Gastrocnemius medialis (tissue), 4 donors: ENCODE measurements at regions not wholly inside any gene's neighbourhood (a gene's known extent, or its start where the extent isn't known, plus 50 kb on each side); places are given as distances from the start of the nearest gene placed in this dataset.

ENCODE experiments used
- ATAC-seq, 2 donors: fragments of 150-250 bp; one replicate each; pipeline ENCODE4 v1.9.1; 2016
- DNase-seq, 2 donors: peaks; one replicate each; pipeline ENCODE4 v3.0.0-alpha.2; 2019
- H3K27ac ChIP-seq, 4 donors: fragments of 200-600 bp; sonication (generic); 1 replicate in 1 of 4; 2 replicates in 3 of 4; pipeline ENCODE4 v1.5.1; 2016 to 2018; ENCODE audit warnings: mild to moderate bottlenecking in 2 of 4, moderate library complexity in 1 of 4
- H3K27me3 ChIP-seq, 3 donors: fragments of 200-600 bp; sonication (generic) in 2 of 3; 1 replicate in 1 of 3; 2 replicates in 2 of 3; pipeline versions ENCODE4 v1.5.1 to v1.6.0; 2016 to 2019; ENCODE audit warnings: mild to moderate bottlenecking in 1 of 3, moderate library complexity in 1 of 3
- H3K36me3 ChIP-seq, 2 donors: fragments of 200-600 bp; sonication (generic) in 1 of 2; one replicate each; pipeline ENCODE4 v1.5.1; 2017 to 2018
- H3K4me1 ChIP-seq, 2 donors: fragments of 200-600 bp; sonication (generic) in 1 of 2; one replicate each; pipeline ENCODE4 v1.5.1; 2016 to 2017; ENCODE audit warnings: mild to moderate bottlenecking in 2 of 2
- H3K4me3 ChIP-seq, 4 donors: fragments of 200-600 bp; sonication (generic) in 3 of 4; 1 replicate in 1 of 4; 2 replicates in 3 of 4; pipeline ENCODE4 v1.5.1; 2016 to 2019; ENCODE audit warnings: mild to moderate bottlenecking in 2 of 4
- H3K9me3 ChIP-seq, 3 donors: fragments of 200-600 bp; sonication (generic) in 2 of 3; 1 replicate in 1 of 3; 2 replicates in 2 of 3; pipeline ENCODE4 v1.5.1; 2016 to 2019
- POLR2A ChIP-seq, 2 donors: fragments of 450-650 bp; IDR thresholded peaks; one replicate each; pipeline ENCODE4 v1.6.1; 2017; ENCODE audit warnings: antibody characterized with exemption in 2 of 2, mild to moderate bottlenecking in 2 of 2, moderate library complexity in 2 of 2
- in situ Hi-C, 4 donors: fragments of 200-750 bp; cut with MboI; loops; one replicate each; pipeline versions ENCODE4 v1.15.0 to v1.8.0; 2017; ENCODE audit warnings: low sequenced_read_pairs in 4 of 4
- intact Hi-C: fragments of 100-400 bp; cut with DNase I; formaldehyde crosslinking; loops from one replicate; pipeline ENCODE4 v1.15.1; 2023; ENCODE audit warnings: low total_unique reads
- TF ChIP-seq, protein P1 (sequence below), 5 experiments: fragments of 450-650 bp in 3 of 5; fragments of 200-600 bp in 2 of 5; sonication (generic) in 2 of 5; IDR thresholded peaks in 4 of 5; conservative IDR thresholded peaks in 1 of 5; 1 replicate in 4 of 5; 2 replicates in 1 of 5; pipeline ENCODE4 v1.5.1; 2016 to 2019; ENCODE audit warnings: antibody characterized with exemption in 5 of 5, mild to moderate bottlenecking in 3 of 5, moderate library complexity in 3 of 5

DNA sequence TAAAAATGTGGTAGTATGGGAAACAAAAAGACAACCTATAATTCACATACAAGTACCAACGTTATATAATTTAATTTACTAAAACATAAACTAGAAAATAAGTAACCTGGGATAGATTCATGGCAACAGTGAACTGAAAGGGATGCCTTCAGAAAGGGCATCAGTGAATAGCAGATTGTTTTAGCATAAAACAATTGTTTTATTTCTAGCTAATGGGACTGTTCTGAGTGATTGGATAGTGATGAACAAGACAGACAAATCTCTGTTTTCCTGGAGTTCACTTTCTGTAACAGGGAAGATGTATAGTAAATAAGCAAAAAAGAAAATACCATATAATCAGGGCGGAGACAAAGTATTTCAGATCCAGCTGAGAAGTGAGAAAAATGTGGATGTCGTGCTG is 379.1 kb upstream of the SPOCK3 start:
- Histone ChIP-seq H3K27me3 (no peaks in the 10 kb centered on the region), H3K9me3 (no peaks in the 10 kb centered on the region), H3K36me3 (no peaks in the 10 kb centered on the region), H3K4me1 (no peaks in the 10 kb centered on the region), H3K27ac (no peak overlapping the region), H3K4me3 (no peak overlapping the region)
- in situ Hi-C loops (no loop called here), intact Hi-C loops (no loop called here)
- DNase-seq: no peak
- ATAC-seq: no peak
- TF ChIP-seq, protein P1, sequence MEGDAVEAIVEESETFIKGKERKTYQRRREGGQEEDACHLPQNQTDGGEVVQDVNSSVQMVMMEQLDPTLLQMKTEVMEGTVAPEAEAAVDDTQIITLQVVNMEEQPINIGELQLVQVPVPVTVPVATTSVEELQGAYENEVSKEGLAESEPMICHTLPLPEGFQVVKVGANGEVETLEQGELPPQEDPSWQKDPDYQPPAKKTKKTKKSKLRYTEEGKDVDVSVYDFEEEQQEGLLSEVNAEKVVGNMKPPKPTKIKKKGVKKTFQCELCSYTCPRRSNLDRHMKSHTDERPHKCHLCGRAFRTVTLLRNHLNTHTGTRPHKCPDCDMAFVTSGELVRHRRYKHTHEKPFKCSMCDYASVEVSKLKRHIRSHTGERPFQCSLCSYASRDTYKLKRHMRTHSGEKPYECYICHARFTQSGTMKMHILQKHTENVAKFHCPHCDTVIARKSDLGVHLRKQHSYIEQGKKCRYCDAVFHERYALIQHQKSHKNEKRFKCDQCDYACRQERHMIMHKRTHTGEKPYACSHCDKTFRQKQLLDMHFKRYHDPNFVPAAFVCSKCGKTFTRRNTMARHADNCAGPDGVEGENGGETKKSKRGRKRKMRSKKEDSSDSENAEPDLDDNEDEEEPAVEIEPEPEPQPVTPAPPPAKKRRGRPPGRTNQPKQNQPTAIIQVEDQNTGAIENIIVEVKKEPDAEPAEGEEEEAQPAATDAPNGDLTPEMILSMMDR (IDR thresholded peaks at IDR 0.05 in 4 of 5, conservative IDR thresholded peaks at IDR 0.05 in 1 of 5): no peak
- no peak for TF ChIP-seq POLR2A (IDR thresholded peaks at IDR 0.05)

DNA sequence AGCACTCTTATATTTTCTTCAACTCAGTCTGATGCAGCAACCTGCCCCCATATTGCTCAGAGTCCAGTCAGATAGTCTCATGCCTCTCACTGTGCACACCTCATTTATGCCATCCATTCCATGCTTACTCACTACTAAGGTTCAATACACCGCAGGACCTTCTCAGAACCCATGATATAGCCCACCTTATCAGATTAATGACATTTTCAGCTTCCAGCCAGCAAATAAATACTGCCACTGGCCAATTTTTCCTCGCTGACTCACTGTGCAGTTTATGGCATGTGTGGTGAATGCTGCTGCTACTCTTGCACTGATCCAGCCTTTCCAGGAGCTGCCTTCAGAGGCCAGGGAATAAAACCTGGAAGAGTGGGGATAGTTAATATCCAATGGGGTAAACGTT is 380.6 kb upstream of the SPOCK3 start:
- Histone ChIP-seq H3K9me3 (no peaks in the 10 kb centered on the region), H3K4me1 (no peaks in the 10 kb centered on the region), H3K4me3 (no peak overlapping the region), H3K36me3 (no peaks in the 10 kb centered on the region), H3K27ac (no peak overlapping the region), H3K27me3 (no peaks in the 10 kb centered on the region)
- TF ChIP-seq, protein P1 (IDR thresholded peaks at IDR 0.05 in 4 of 5, conservative IDR thresholded peaks at IDR 0.05 in 1 of 5): no peak
- TF ChIP-seq POLR2A (IDR thresholded peaks at IDR 0.05): no peak
- in situ Hi-C loops: no loop called here
- intact Hi-C loops: no loop called here
- ATAC-seq: no peak
- no peak for DNase-seq

DNA sequence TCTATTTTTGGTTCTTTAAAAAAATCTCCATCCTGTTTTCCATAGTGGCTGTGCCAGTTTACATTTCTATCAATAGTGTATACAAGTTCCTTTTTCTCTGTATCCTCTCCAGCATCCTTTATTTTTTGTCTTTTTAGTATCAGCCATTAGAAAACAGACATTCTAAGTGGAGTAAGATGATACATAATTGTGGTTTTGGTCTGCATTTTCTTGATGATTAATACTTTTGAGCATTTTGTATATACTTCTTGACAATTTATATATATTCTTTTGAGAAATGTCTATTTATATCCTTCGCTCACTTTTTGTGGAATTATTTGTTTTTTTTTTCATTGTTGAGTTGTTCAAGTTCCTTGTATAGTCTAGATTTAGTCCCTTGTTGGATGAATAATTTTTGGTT is 382.2 kb upstream of the SPOCK3 start:
- TF ChIP-seq, protein P1 (IDR thresholded peaks at IDR 0.05 in 4 of 5, conservative IDR thresholded peaks at IDR 0.05 in 1 of 5): no peak
- no peak for TF ChIP-seq POLR2A (IDR thresholded peaks at IDR 0.05)
- ATAC-seq (no peak), DNase-seq (no peak)
- no peak overlapping the region for H3K4me3 ChIP-seq
- intact Hi-C loops (no loop called here), in situ Hi-C loops (no loop called here)
- no peaks in the 10 kb centered on the region for H3K36me3 ChIP-seq
- no peaks in the 10 kb centered on the region for H3K4me1 ChIP-seq
- H3K27me3 ChIP-seq: no peaks in the 10 kb centered on the region
- H3K9me3 ChIP-seq: no peaks in the 10 kb centered on the region
- no peak overlapping the region for H3K27ac ChIP-seq

DNA sequence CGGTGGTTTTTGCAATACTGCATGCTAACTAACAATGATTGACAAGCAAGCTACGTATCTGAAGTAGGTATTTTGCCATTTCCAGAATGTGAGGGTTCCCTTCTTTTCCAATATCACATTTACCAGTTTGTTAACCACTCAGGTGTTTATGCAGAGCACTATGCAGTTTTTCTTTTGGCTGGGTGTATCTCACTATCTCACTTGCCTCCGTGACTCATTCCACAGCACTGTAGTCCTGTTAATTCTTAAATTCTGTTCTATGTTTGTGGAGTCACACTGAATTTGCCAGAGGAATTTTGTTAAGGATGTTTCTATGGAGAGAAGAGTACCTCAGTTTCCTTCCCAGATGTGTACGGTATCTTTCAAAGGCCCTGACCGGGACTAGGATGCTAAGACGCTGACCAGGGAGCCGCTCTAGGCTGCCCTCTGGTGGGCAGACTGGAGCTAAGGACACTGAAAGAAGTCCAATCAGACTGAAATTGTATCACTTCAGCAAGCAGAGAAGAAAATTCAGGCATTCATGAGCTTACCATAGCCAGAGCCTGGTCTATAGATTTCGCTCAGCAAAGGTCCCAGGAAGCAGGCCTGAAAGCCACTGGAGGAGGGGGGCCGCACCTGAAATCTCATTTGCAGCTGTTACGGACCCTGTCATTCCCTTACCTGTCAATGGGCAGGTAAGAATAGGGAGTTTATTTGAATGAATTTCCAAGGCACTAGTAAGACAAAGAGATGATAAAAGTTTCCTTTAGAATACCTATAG is 388.4 kb upstream of the SPOCK3 start:
- intact Hi-C loops (no loop called here), in situ Hi-C loops (no loop called here)
- H3K27me3 ChIP-seq: no peaks in the 10 kb centered on the region
- no peaks in the 10 kb centered on the region for H3K9me3 ChIP-seq
- TF ChIP-seq POLR2A (IDR thresholded peaks at IDR 0.05): no peak
- TF ChIP-seq, protein P1 (IDR thresholded peaks at IDR 0.05 in 4 of 5, conservative IDR thresholded peaks at IDR 0.05 in 1 of 5): peak in 3 of 5 experiments; percentile 26 to 41 (median 32)
- H3K36me3 ChIP-seq: no peaks in the 10 kb centered on the region
- no peak overlapping the region for H3K27ac ChIP-seq
- H3K4me3 ChIP-seq: no peak overlapping the region
- ATAC-seq (no peak), DNase-seq (no peak)
- no peaks in the 10 kb centered on the region for H3K4me1 ChIP-seq

DNA sequence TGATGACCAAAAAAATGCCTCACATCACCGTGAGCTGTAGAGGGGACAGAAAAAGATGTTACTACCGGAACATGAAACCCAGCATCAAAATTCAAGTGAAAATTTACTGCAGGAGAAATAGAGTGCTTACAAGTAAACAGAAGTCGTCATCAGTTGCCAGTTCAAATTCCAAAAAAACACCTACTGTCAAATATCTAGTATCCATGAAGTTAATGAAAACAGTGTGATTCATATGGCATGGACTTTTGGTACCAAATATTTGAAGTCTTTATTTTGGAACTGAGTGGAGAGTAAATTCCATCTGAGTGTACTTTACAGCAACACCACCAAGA is 388.9 kb upstream of the SPOCK3 start:
- Histone ChIP-seq H3K9me3 (no peaks in the 10 kb centered on the region), H3K4me1 (no peaks in the 10 kb centered on the region), H3K4me3 (no peak overlapping the region), H3K27me3 (no peaks in the 10 kb centered on the region), H3K27ac (no peak overlapping the region), H3K36me3 (no peaks in the 10 kb centered on the region)
- DNase-seq (no peak), ATAC-seq (no peak)
- in situ Hi-C loops (no loop called here), intact Hi-C loops (no loop called here)
- TF ChIP-seq, protein P1 (IDR thresholded peaks at IDR 0.05 in 4 of 5, conservative IDR thresholded peaks at IDR 0.05 in 1 of 5): no peak
- TF ChIP-seq POLR2A (IDR thresholded peaks at IDR 0.05): no peak
